Hematopoietic multipotent progenitor cell treated with erythropoietin and hydrocortisone succinate and interleukin-3 and kit ligand, for 4 days (in vitro differentiated cells): ENCODE measurements at regions not wholly inside any gene's neighbourhood (a gene's known extent, or its start where the extent isn't known, plus 50 kb on each side); places are given as distances from the start of the nearest gene placed in this dataset.
"Not testable (repeated sequence)": the region's sequence is repeated elsewhere in the genome, so short reads cannot be mapped to it uniquely, and the experiment has no call there.

Experiments used
- DNase-seq: peaks from one replicate; pipeline ENCODE4 v3.0.0-alpha.2; 2015

GRCh38 chr2:226320076-226320948 is 479.3 kb downstream of the IRS1 start:
- DNase-seq, result no peak

- no peak for DNase-seq
These were observed 481.6 kb downstream of the IRS1 start for GRCh38 chr2:226317970-226318369.

- DNase-seq, result no peak
These were observed 486.6 kb downstream of the IRS1 start for GRCh38 chr2:226313060-226313459.

GRCh38 chr2:226312155-226312554 is 487.5 kb downstream of the IRS1 start:
- DNase-seq, result no peak

GRCh38 chr2:226310146-226310545 is 489.5 kb downstream of the IRS1 start:
- DNase-seq, result no peak

GRCh38 chr2:226308986-226309385 is 490.6 kb downstream of the IRS1 start:
- DNase-seq, result no peak

GRCh38 chr2:226308323-226308680 is 491.3 kb downstream of the IRS1 start:
- DNase-seq, result no peak

GRCh38 chr2:226307487-226308322 is 491.9 kb downstream of the IRS1 start:
- no peak for DNase-seq

- no peak for DNase-seq
These were observed 492.7 kb downstream of the IRS1 start for GRCh38 chr2:226306969-226307368.

- no peak for DNase-seq
These were observed 495.3 kb downstream of the IRS1 start for GRCh38 chr2:226304308-226304707.

GRCh38 chr2:226303707-226304106 is 495.9 kb downstream of the IRS1 start:
- DNase-seq, result no peak

- DNase-seq, result no peak
These were observed 499.3 kb downstream of the IRS1 start for GRCh38 chr2:226300196-226300886.

GRCh38 chr2:226299771-226300170 is 499.8 kb downstream of the IRS1 start:
- DNase-seq, result no peak

GRCh38 chr2:226295681-226296080 is 503.9 kb downstream of the IRS1 start:
- no peak for DNase-seq

- DNase-seq, result no peak
These were observed 504.5 kb downstream of the IRS1 start for GRCh38 chr2:226295123-226295522.

GRCh38 chr2:226291281-226291680 is 508.3 kb downstream of the IRS1 start:
- not testable (repeated sequence) for DNase-seq

- no peak for DNase-seq
These were observed 512.7 kb downstream of the IRS1 start for GRCh38 chr2:226286916-226287315.

GRCh38 chr2:226283796-226284195 is 515.8 kb downstream of the IRS1 start:
- DNase-seq, result no peak

GRCh38 chr2:226282151-226282550 is 517.5 kb downstream of the IRS1 start:
- DNase-seq, result no peak

GRCh38 chr2:226280136-226280535 is 519.5 kb downstream of the IRS1 start:
- DNase-seq, result not testable (repeated sequence)

- no peak for DNase-seq
These were observed 524.4 kb downstream of the IRS1 start for GRCh38 chr2:226275215-226275614.

- no peak for DNase-seq
These were observed 525.5 kb downstream of the IRS1 start for GRCh38 chr2:226274143-226274542.

GRCh38 chr2:226273440-226273839 is 526.2 kb downstream of the IRS1 start:
- no peak for DNase-seq
